Osteocyte (in vitro differentiated cells): ENCODE measurements at regions not wholly inside any gene's neighbourhood (a gene's known extent, or its start where the extent isn't known, plus 50 kb on each side); places are given as distances from the start of the nearest gene placed in this dataset.

ENCODE experiments used
- DNase-seq: peaks from one replicate; pipeline ENCODE4 v3.0.0; 2021; ENCODE audit warnings: mixed read lengths; ENCODE audit not compliant: unreplicated experiment; ENCODE audit errors: extremely low spot score
- H3K27ac Mint-ChIP-seq: one replicate; pipeline ENCODE4 v1.8.0; 2021; ENCODE audit warnings: mild to moderate bottlenecking, mixed read lengths; ENCODE audit not compliant: unreplicated experiment
- H3K27me3 Mint-ChIP-seq: one replicate; pipeline ENCODE4 v1.8.0; 2021; ENCODE audit warnings: mixed read lengths; ENCODE audit not compliant: unreplicated experiment
- H3K36me3 Mint-ChIP-seq: one replicate; pipeline ENCODE4 v1.8.0; 2021; ENCODE audit warnings: mixed read lengths; ENCODE audit not compliant: unreplicated experiment
- H3K4me1 Mint-ChIP-seq: one replicate; pipeline ENCODE4 v1.8.0; 2021; ENCODE audit warnings: mixed read lengths; ENCODE audit not compliant: unreplicated experiment
- H3K4me3 Mint-ChIP-seq: one replicate; pipeline ENCODE4 v1.8.0; 2021; ENCODE audit warnings: mild to moderate bottlenecking, moderate library complexity, mixed read lengths; ENCODE audit not compliant: unreplicated experiment
- H3K9me3 Mint-ChIP-seq: one replicate; pipeline ENCODE4 v1.8.0; 2021; ENCODE audit warnings: mixed read lengths; ENCODE audit not compliant: unreplicated experiment
- TF ChIP-seq, protein P1 (sequence below): fragments of 200-600 bp; sonication (generic); IDR thresholded peaks from 2 replicates; pipeline ENCODE4 v1.5.0; 2021; ENCODE audit warnings: antibody characterized with exemption, mild to moderate bottlenecking, moderate library complexity

DNA sequence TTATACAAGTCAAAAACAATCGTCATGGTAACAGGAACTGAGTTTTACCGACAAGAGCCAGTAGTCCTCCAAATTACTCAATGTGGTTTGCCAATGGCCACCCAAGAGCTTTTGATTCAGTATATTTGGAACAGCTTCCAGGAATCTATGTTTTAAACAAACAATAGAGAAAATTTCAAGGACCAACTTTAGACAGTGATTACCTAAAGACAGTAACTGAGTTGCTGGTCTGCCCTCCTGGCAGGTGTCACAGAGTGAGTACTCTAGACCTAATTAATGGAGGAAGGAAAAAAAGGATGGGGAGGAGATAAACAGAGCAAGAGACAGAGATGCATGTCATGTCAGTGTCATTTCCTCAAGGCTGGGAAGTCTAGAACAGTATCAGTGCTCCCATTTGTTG is 361.3 kb upstream of the BTBD3 start:
- TF ChIP-seq, protein P1, sequence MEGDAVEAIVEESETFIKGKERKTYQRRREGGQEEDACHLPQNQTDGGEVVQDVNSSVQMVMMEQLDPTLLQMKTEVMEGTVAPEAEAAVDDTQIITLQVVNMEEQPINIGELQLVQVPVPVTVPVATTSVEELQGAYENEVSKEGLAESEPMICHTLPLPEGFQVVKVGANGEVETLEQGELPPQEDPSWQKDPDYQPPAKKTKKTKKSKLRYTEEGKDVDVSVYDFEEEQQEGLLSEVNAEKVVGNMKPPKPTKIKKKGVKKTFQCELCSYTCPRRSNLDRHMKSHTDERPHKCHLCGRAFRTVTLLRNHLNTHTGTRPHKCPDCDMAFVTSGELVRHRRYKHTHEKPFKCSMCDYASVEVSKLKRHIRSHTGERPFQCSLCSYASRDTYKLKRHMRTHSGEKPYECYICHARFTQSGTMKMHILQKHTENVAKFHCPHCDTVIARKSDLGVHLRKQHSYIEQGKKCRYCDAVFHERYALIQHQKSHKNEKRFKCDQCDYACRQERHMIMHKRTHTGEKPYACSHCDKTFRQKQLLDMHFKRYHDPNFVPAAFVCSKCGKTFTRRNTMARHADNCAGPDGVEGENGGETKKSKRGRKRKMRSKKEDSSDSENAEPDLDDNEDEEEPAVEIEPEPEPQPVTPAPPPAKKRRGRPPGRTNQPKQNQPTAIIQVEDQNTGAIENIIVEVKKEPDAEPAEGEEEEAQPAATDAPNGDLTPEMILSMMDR: no peak
- H3K4me3 Mint-ChIP-seq: no peak overlapping the region
- no peak for DNase-seq
- no peaks in the 10 kb centered on the region for H3K9me3 Mint-ChIP-seq
- H3K36me3 Mint-ChIP-seq: no peaks in the 10 kb centered on the region
- no peak overlapping the region for H3K27ac Mint-ChIP-seq
- H3K27me3 Mint-ChIP-seq: peaks cover 13% of the 10 kb centered on the region
- H3K4me1 Mint-ChIP-seq: peaks cover 21% of the 10 kb centered on the region

DNA sequence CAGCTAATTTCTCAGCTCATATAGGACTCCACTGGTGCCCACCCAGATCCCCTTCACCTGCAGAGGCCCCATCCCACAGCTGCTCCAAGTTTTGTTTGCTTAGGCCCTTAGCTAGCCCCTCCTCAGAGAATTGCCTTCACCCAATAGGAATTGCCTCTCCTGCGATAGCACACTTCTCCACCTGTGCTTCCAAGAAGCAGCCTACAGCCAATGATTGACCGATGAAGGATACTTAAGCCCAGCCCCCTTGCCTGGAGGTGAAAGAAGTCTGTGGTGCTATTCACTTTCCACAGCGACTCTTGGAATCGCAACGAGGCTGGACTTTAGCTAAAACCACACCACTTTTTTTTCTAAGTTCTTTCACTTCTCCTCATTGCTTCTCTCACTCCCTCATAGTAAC is 353.2 kb upstream of the BTBD3 start:
- Mint-ChIP-seq H3K9me3 (peaks cover 4% of the 10 kb centered on the region), H3K4me3 (no peak overlapping the region), H3K27ac (no peak overlapping the region), H3K27me3 (peaks cover 53% of the 10 kb centered on the region), H3K4me1 (no peaks in the 10 kb centered on the region), H3K36me3 (no peaks in the 10 kb centered on the region)
- TF ChIP-seq, protein P1: no peak
- no peak for DNase-seq

DNA sequence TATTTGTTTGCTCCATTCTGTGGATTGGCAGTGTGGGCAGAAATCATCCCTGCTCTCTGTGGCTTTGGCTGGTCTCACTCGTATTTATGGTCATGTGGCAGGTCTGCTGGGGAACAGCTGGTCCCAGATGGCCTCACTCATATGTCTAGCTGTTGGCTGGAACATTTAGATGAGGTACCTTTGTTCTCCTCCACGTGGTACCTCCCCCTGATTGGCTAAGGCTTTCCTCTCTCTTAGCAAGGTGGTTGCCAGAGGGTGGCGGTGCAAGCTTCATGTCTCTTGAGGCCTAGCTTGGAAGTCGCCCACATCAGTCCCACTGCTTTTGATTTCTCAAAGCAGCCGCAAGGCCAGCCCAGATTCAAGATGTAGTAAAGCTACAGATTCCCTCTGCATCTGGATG is 348.5 kb upstream of the BTBD3 start:
- DNase-seq: no peak
- H3K27me3 Mint-ChIP-seq: peaks cover 61% of the 10 kb centered on the region
- peaks cover 4% of the 10 kb centered on the region for H3K9me3 Mint-ChIP-seq
- H3K4me1 Mint-ChIP-seq: peaks cover 2% of the 10 kb centered on the region
- TF ChIP-seq, protein P1: no peak
- no peak overlapping the region for H3K4me3 Mint-ChIP-seq
- H3K36me3 Mint-ChIP-seq: no peaks in the 10 kb centered on the region
- no peak overlapping the region for H3K27ac Mint-ChIP-seq

DNA sequence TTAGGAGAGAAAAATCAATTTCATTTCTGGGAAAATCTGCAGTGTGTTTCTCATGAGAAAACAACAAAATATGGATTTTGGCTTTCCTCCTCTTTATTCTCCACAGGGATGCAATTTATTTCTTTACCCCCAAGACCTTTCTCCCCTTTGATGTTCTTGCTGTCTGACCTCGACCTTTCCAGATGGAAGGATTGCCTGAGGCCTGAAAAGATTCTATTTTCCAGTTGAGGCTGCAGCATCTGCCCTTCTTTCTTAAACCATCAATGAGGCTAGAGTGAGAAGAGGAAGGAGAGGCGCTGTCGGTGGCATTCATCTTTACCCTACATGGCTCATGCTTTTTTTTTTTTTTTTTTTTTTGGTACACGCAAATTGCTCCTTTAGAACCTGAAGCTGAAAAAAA is 344.2 kb upstream of the BTBD3 start:
- Mint-ChIP-seq H3K27me3 (peaks cover 46% of the 10 kb centered on the region), H3K27ac (no peak overlapping the region), H3K4me1 (peaks cover 2% of the 10 kb centered on the region), H3K4me3 (no peak overlapping the region), H3K36me3 (no peaks in the 10 kb centered on the region), H3K9me3 (no peaks in the 10 kb centered on the region)
- TF ChIP-seq, protein P1: no peak
- no peak for DNase-seq

DNA sequence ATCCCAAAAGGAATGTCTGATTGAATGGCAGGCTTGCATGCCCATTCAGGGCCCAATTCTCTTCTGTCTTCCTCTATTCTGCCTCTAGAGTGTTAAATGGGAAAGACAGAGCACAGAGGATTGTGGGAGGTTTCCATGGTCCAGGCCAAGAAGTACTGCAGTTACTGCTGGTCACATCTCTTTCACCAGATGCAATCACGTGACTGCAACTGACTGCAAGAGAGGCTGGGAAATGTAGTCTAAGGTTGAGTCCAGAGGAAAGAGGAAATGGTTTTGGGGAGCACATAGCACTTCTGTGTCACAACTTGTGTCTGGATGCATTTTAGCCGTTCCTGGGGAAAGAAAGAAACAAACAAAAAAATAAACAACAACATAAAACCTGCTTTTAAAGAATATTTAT is 336.4 kb upstream of the BTBD3 start:
- TF ChIP-seq, protein P1: no peak
- Mint-ChIP-seq H3K27me3 (peaks cover 29% of the 10 kb centered on the region), H3K9me3 (no peaks in the 10 kb centered on the region), H3K4me1 (no peaks in the 10 kb centered on the region), H3K27ac (no peak overlapping the region), H3K4me3 (no peak overlapping the region), H3K36me3 (no peaks in the 10 kb centered on the region)
- no peak for DNase-seq
